ENCODE measurements at regions not wholly inside any gene's neighbourhood (a gene's known extent, or its start where the extent isn't known, plus 50 kb on each side); places are given as distances from the start of the nearest gene placed in this dataset.

DNA sequence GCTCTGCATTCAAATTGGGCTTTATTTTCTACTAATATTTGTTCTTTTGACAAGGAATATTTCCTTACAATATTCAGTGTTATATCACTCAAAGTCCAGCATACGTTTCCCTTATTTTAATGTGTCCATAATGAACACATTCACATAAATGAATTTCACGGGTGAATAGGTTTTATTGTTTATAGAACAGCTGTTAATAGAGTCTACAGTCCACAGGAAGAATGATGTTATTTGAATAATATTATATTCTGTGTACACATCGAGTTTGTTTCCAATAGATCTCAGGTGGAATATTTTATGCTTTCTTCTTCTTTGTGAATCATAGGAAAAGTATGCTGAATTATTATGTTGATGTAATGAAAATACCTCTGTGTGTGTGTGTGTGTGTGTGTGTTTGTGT is 582.4 kb downstream of the CDH26 start:
- no peak for DNase-seq

DNA sequence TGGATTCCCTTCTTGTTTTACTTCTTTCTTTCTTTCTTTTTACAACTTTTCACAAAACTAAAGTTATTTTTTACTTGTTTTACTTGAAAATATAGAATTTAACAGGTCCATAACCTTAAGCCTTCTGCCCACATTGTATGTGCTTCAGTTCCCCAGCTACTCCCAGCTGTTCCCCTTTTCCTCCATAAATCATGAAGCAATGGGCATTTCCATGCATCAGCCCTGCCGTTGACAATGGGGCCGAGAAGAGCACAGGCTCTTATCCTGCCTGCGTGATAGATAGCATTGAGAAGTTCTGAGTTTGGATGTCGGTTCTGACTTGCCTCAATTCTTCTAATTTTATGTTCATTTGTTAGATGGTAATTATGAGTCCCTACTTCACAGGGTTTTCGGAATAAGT is 583.8 kb downstream of the CDH26 start:
- DNase-seq, result no peak

DNA sequence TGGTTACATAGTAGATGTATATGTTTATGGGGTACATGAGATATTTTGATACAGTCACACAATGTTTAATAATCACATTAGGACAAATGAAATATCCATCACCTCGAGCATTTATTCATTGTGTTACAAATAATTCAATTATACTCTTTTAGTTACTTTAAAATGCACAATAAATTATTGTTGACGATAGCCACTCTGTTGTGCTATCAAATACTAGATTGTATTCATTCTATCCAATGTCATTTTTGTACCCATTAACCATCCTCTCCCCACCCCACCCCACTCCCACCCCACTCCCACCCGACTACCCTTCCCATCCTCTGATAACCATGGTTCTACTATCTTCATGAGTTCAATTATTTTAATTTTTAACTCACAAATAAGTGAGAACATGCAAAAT is 585.4 kb downstream of the CDH26 start:
- DNase-seq, result no peak

DNA sequence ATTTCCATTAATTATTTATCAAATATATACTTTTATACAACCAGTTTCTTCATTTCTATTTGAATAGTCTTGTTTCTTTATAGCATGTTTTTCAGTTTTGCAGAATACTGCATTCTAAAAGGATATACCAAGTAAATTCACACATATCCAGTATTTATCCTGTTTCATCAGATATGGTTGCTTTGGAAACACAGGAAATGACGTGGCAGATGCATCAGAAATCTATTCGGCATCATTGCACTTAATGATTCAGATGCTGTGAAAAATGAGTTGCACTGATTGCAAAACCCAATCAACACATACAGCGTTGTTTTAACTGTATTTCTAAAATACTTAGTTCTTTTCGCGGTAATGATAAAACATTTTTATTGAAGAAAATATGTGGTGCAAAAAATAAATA is 594.9 kb downstream of the CDH26 start:
- DNase-seq, result no peak

DNA sequence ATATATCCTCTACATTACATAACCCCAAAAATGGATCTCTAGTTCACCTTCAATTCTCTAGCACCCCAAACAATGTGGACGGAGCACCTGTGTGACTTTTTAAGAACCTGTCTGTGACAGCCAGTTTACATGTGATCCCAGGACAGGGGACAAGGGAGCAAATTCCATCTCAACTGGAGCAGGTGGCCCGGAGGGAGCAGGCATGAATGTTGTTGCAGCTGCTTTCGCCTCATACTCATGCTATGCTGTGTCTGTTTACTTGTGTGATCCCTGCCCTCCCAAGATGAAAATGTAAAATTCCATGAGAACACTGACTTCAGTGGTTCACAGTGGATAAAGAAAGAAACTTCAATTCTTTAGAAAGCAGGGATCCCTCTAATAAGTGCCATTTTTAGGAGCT is 600.3 kb downstream of the CDH26 start:
- DNase-seq, result no peak

DNA sequence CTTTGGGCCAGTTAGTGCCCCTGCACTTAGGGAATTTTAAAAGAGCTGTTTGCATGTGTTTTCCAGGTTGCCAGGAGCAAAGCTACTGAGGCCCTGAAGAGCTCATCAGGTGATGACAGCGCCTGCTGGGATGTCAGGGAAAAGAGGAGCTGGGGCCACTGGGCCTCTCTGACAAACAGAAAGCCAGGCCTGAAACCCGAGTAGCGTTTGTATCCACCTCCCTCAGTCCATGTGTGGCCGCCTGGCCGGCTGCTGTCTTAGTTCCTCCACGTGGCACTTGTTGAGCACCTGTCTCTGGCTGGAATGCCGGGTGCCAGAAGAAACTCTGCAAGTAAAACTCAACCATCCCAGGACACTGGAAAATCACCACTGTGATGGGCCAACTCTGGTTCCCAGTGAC is 601.2 kb downstream of the CDH26 start:
- DNase-seq, result no peak

DNA sequence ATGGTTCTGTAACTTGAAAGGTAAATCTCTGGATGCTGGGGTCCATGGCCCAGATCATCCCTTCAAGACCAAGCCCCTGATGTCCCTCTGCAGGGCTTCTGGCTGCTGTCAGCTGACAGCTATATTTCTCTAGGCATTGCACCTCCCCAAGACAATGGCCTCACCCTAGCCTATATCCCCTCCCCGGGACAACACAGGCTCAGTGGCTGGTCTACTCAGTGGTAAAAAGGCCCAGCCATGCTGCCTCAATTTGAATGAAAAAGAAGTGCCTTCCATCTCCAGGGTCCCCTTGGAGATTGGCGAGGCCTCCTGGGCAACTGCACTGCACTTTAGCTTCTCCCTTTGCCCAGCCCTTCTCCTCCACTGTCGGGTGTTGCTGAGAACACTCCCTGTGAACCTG is 602.8 kb downstream of the CDH26 start:
- DNase-seq, result no peak

DNA sequence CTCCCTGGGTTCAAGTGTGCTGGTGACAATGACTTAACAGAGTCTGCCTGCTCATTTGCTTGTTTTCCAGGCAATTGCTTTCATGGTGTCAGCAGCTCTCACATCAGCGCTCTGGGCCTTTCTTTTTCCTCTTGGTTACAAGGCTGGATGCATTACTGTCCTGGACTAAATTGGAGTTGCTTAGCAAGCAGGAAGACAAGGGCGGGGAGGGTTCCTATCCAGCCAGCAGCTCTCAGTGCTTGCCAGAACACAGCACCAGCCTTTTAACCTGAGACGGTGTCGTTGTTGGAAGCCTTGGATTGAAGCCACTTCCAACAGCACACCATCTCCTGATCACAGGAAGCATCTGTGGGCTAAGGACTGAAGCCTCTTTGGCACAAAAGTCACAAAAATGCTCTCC is 606.9 kb downstream of the CDH26 start:
- DNase-seq, result no peak

DNA sequence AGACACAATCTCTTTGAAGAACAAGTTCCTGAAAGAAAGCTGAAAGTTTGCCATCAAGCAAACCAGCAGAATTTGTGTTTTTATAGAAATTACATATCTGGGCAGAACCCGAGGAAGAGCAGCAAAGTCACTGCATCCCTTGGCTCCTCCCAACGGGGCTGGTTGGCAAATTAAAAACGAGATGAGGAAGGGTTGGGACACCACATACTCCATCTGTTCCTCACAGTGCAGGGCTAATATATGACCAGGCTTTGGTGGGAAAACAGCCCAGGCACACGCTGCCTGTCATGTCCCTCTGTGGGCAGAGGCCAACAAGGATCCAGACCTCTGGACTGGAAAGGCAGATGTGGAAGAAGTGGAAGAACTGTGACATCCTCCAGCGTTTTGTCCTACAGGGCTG is 607.3 kb downstream of the CDH26 start:
- no peak for DNase-seq

DNA sequence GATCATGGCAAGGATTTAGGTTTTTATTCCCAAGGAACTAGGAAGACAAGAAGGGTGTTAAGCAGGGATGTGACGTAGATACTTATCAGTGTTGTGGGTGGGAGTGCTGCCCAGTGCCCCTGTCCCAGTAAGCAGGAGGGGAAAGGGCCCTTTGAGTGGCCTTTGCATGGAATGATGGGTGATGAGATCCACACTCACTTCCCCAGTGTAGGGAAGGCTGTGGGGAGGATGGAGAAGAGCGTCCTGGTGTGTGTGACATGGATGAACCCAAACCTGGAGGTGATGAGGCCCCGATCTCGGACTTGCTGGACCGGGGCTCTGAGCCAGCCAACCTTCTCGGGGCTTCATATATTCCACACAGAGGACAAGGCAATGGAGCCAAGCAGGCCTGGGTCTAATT is 610.9 kb downstream of the CDH26 start:
- no peak for DNase-seq

DNA sequence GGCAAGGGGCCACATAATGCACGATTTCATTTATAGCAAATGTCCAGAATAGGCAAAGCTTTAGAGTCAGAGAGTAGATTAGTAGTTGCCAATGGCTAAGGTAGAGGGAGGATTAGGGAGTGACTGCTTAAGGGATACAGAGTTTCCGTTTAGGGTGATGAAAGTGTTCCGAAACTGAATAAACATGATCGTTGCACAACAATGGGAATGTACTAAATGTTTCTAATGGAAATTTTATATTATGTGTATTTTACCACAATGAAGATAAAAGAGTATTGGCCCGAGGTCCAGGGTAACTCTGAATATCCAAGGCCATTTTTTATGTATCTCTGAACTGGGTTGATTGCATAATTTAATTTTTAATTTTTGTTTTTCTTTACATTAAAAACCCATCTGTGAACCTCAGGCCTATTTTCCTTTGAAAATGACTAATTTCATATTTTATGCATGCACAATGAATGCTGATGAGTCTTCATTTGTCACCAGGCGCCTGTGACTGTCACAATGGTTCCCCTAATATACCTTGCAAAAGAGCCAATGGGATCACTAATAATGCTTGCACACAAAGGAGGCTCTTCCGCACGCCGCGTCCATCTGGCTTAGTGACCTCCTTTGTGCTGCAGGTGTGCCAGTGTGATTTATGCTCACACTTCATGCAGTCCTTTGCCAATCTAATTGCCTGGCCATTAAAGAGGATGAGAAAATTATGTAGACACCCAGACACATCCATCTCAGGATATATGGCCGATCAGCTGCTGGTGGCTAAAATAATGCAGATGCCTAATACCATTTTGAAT is 612.5 kb downstream of the CDH26 start:
- DNase-seq, result no peak

DNA sequence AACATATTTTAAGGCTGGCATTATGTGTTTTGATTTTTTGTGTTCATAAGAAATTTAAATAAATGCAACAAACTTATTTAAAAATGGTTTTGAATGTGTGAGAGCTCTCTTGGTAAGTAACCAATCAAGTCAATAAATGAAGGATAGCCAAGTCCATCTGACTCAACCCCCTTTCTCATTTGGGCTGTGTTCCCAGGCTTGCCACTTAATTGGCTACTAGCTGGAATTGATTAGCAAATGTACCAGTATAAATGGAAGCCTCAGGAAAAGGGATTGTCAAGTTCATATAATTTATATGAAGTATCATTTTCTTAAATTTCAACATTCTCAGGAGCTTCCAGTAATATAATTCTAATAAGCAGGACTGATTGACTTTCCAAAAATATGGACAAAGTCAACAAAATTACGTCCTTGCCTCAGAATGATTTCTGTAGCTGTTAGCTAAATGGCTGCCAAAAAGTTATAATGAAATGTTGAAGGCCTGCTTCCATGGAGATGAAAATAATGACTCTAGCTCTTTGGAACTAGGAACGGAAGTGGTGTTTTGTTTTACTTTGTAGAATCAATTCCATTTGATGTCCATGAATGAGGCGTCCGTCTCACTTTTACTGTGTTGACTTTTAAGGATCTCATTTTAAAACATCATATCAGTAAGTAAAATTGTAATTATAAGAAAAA is 614.9 kb downstream of the CDH26 start:
- no peak for DNase-seq

DNA sequence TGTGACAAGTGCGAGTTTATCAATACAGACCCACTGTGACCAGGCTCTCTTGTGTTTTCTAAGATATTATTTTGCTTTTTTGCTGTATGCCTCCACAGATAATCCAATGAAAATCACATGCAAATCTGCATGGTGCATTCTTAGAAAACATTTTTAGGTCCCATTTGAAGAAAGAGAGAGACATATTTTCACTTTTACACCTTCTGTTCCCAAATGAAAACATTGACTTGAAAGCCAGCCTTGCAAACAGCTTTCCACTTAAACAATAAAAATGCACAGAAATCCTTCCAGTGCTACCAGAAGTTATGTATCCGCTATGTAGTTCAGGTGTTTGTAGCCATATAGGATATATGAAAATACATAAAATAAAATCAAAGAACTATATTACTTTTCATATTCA is 618.0 kb downstream of the CDH26 start:
- no peak for DNase-seq

DNA sequence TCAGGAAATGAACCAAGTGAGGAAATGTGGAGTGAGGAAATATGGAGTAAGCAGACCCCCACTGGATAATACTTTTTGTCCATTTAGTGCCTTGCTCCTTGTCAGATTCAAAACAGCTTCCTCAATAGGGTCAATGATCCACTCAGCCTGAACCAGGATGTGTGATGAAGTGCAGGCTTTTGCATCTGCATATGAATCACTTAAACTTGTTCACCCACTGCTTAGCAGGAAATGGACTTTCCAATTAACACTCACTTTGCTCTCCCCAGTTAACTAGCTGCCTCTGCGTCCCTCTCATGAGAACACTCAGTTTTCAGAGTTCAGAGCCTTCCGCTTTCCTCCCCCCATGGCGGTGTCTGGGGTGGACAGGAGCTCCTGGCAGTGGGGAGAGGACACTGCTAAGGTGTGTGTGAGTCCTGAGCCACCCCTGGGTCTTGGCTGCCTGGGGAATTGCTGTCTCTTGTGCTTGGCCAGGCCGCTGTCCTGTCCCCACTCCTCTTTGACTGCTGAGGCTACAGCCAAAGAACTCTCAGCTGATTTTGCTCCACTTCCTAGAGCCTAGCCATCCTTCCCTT is 621.8 kb downstream of the CDH26 start:
- DNase-seq, result no peak

DNA sequence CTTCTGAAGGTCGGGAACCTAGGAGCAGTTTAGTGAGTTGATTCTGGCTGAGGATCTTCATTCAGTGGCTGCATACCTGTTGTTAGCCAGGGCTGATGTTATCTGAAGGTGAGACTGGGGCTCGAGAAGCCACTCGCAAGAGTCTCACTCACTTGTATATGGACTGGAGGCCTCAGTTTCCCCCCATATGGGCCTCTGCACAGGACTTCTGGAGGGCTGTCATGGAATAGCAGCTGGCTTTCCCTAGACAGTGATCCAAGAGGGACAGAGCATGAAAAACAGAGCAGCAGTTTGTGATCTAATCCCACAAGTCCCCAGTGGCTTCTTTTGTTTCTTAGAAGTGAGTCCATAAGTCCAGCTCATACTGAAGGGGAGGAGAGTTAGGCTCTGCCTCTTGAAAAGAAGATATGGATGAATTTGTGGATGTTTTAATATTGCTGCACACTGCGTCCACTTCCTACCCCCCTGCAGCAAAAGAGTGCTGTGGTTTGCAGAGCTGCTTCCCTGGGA is 623.4 kb downstream of the CDH26 start:
- no peak for DNase-seq

DNA sequence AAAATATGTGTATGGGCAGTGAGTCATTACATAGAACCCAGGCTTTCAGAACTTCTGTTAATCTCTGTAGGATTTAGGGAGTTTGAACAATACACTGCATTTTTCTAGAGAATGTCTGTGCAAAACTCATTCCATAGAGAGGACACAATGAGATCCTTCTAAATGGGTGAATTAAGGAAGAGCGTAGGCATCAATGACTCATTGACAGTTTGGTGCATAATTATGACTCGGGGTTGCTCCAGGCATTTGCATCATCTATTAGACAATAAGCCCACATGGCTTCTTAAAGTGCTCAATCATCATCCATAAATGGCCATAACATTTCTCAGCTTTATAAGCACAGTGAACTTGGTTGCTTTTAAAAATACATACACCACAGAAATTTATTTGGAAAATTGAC is 625.5 kb downstream of the CDH26 start:
- no peak for DNase-seq

DNA sequence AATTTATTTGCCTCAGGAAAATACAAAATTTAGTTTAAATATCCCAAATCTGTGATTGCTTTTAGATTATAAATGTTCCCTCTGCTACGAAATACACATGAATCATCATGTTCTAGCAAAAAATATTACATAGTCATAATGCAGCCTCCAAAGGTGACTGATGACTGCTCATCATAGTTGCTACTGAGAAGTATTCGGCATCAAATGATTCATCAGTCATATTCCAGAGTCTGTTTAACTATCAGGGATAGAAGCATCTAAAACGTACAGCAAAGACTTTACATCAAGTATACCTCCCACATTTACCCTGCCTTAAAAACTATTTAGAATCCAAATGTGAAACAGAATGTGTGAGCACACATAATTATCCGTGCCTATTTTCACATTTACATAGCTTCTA is 626.0 kb downstream of the CDH26 start:
- DNase-seq, result no peak

DNA sequence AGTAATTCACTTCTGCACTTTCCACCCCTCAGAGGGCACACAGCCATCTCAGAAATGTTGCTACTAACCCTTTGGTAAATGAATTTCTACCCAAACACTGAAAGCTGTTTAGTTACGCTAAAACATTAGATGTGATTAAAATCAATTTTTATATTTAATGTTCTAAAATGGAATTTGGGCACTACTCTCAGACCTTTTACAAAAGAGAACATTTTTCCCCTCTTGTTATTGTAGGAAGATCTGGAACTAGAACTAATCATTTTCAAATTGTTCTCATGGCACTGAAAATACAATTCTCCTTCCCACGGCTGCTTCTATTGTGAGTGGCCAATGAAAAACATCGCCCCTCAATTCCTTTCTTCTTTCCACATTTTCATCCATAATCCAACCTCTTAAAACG is 627.4 kb downstream of the CDH26 start:
- DNase-seq, result no peak

DNA sequence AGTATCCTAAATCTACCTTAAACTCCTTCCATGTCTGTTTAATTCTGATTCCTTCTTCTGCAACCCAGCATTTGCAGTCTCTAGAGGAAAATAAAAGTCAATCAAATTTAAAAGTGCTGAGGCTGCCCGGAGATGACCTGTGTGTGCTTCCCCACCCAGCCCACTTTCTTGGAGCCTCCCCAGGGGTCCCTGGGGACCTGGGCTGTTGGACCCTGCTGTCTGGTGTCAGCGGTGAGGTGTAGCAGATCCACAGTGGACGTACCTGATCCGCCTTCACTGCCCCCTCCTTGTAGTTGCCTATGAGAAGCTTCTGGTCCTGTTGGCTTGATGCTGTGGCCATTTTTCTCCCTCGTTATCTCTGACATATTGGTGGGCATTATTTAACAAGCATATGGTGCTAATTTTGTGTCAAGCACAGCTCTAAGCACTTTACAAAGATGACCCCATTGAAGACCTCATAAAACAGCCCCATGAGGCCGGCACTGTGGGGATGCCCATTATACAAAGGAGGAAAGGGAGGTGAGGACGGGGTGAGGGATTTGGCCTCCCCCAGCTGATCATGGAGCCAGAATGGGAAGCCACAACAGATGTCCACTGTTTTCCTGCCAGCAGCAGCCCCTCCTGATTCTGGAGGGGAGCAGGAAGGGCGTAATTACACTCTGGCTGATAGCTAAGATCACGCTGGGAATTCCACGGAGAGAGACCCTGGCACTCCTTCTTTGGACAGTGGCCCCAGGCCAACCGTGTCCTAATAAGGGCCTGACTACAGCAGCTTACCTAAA is 628.2 kb downstream of the CDH26 start:
- no peak for DNase-seq

DNA sequence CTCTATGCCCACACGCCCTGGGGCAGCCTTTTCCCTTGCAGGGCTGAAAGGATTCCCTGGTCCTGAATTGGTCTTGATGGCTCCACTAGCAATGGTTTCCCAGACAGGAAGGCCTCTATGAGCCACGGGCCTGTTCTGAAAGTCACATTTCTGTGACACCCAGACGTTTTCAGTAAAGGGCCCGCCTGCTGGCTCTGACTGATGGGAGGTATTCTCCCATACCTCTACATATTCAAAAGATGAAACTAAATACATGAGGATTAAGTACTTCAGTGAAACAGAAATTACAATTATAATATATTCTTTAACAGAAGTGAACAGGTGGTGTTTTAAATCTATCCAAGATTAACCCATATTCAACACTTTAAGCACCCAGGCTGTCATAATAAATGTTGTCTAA is 629.8 kb downstream of the CDH26 start:
- no peak for DNase-seq

DNA sequence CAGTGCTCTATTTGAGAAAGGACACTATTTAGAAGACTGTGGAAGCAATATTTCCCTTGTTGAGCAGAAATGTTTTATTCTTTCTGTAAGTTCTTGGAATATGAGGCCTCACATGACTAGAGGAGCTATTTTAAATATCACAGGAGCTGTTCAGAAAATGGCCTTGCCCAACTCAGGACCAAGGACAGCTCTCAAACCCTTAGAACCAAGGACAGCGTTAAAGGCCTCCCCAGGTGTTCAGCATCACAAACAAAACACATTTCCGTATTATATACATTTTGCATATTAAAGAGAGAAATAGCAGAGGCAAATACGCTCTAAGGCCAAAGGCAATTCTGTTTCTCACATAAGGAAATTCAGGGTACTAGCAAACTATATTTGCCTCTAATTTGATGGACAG is 631.4 kb downstream of the CDH26 start:
- DNase-seq, result no peak

DNA sequence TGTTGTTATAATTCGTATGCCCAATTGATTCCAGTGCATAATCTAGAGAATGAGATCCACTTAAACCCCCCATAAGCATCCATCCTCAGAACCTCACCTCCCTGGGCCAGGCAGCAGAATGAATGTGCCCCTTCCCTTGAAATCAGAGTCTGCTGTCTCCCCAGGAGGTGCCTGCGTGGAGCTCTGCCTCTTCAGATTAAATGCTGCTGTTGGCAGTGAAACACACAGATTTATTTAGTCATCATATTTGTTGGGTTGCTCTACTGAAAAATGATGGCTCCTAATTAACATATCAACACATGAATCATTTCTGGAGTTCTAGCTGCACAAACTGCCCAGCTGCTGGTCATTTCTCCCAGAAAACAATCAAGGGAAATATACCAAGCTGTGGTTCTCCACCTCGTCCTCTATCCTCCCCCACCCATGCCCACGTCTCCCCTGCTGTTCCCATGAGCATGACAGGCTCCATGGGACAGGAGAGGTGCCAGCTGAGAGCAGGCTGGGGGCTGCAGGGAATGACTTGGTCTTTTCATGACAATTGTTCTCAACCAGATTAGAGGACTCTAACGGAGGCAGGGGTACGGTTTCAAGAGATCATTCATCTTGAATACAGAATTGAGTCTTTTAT is 633.1 kb downstream of the CDH26 start:
- no peak for DNase-seq

DNA sequence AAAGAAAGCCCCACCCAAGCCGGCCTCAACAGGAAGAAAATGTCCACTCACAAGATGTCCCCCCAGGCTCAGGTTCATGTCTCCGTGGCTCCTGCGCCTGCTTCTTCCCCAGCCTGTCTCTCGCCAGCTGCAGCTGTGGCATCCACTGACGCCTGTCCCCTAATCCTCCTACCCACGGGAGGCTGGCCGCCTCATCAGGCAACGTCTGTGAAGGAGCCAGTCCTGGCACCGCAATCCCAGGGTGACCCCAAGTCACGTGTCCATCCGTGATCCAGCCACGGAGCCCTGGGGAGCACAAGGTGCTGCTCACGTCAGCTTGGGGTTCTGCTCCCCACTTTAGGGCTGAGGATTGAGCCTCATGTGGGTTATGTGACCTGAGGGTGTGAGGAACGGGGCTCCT is 640.3 kb downstream of the CDH26 start:
- DNase-seq, result no peak
